BLaER1 treated with 17β-estradiol and CSF1 and Interleukin-3, amounts not matched to agents 10 nM and 100 nM (cell line): ENCODE measurements at regions not wholly inside any gene's neighbourhood (a gene's known extent, or its start where the extent isn't known, plus 50 kb on each side); places are given as distances from the start of the nearest gene placed in this dataset.

Source experiments
- H3K27ac ChIP-seq, 11 experiments: shearing (Covaris generic); formaldehyde crosslinking; 2 replicates each; pipeline ENCODE4 v1.8.1; 2022
- H3K27me3 ChIP-seq, 11 experiments: shearing (Covaris generic); formaldehyde crosslinking; 2 replicates each; pipeline ENCODE4 v1.8.1; 2022
- H3K36me3 ChIP-seq, 11 experiments: shearing (Covaris generic); formaldehyde crosslinking; 2 replicates each; pipeline ENCODE4 v1.8.1; 2022
- H3K4me1 ChIP-seq, 10 experiments: shearing (Covaris generic); formaldehyde crosslinking; 2 replicates each; pipeline ENCODE4 v1.8.1; 2022
- H3K4me2 ChIP-seq, 11 experiments: shearing (Covaris generic); formaldehyde crosslinking; 2 replicates each; pipeline ENCODE4 v1.8.1; 2022
- H3K4me3 ChIP-seq, 10 experiments: shearing (Covaris generic); formaldehyde crosslinking; 2 replicates each; pipeline ENCODE4 v1.8.1; 2022
- H3K9ac ChIP-seq, 11 experiments: shearing (Covaris generic); formaldehyde crosslinking; 2 replicates each; pipeline ENCODE4 v1.8.1; 2022
- H3K9me3 ChIP-seq, 11 experiments: shearing (Covaris generic); formaldehyde crosslinking; replicated peaks in 1 of 11; 2 replicates each; pipeline ENCODE4 v1.8.1; 2022
- H4K20me1 ChIP-seq, 11 experiments: shearing (Covaris generic); formaldehyde crosslinking; 2 replicates each; pipeline ENCODE4 v1.8.1; 2022
- Cebpa-rat ChIP-seq, 11 experiments: shearing (Covaris generic); IDR thresholded peaks; 2 replicates each; pipeline ENCODE4 v1.8.1; 2022

DNA sequence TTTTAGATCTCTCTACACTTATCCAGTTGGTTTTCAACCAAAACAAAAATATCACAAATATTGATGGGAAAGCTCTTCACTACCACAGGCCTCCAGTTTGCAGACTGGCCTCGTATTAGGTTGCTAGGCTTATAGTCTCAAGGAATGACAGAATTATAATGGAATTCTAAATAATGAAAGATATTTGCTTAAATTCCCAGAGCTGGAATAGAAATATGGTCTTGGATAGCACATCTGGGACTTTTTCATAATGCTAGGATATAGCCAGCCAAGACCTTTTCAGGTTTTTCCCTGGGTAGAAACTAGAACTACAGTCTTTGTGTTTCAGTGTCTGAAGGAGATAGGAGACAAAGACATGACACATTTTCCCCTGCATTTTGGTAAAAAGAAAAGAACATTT is 121.9 kb upstream of the STAC start:
- H3K4me3 ChIP-seq: no peak overlapping the region
- no peak overlapping the region for H3K27ac ChIP-seq
- no peak for TF ChIP-seq Cebpa-rat (IDR thresholded peaks at IDR 0.05)
- H3K4me2 ChIP-seq: no peak overlapping the region
- no peaks in the 10 kb centered on the region for H4K20me1 ChIP-seq
- H3K9ac ChIP-seq: no peak overlapping the region
- H3K4me1 ChIP-seq: peaks cover 0 to 8% (median 5%) of the 10 kb centered on the region in 10 experiments; a peak in 6 of 20 replicates
- no peaks in the 10 kb centered on the region for H3K36me3 ChIP-seq
- peaks cover 0 to 19% (median 14%) of the 10 kb centered on the region in 11 experiments; a peak in 15 of 22 replicates for H3K9me3 ChIP-seq
- no peaks in the 10 kb centered on the region for H3K27me3 ChIP-seq

DNA sequence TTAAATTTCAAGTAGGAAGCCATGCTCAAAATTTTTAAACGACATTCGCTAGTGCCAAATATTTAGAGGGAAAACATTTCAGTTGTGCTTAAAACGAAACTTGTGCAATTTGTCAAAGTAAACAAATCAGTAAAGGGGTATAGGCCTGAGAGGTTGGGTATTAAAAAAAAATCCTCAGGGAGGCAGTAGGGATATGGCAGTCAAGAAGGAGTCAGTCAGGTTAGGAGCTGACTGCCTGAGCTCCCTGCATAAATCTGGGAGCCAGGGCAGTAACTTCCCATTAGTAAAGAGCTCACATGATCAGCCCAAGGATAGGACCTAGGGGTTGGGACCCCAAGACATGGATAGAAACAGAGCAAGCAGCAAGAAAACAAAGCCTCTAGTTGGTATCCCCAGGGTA is 120.7 kb upstream of the STAC start:
- Histone ChIP-seq H3K4me1 (peaks cover 0 to 8% (median 5%) of the 10 kb centered on the region in 10 experiments; a peak in 6 of 20 replicates), H3K27ac (no peak overlapping the region), H3K27me3 (no peaks in the 10 kb centered on the region), H3K9me3 (peaks cover 0 to 24% (median 14%) of the 10 kb centered on the region in 11 experiments; a peak in 14 of 22 replicates), H3K9ac (no peak overlapping the region), H3K4me2 (no peak overlapping the region), H3K4me3 (no peak overlapping the region), H3K36me3 (no peaks in the 10 kb centered on the region), H4K20me1 (no peaks in the 10 kb centered on the region)
- no peak for TF ChIP-seq Cebpa-rat (IDR thresholded peaks at IDR 0.05)

DNA sequence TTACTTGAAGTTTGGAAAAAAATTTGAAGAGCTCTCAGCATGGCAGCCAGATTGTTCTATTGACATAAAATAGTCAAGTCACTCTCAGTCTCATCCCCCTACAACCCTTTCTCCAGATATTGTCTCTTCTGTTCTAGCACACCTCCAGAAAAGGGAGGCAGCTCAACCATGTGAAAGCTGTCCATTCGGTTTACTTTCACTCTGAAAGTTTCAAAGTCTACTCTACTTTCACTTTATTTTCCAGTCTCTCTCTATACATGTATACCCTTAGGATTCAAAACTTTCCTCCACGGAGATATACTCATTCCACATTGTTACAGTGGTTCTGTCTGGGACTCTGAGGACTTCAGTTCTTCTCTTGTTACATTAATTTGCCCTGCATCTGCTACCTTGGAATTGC is 111.0 kb upstream of the STAC start:
- no peak for TF ChIP-seq Cebpa-rat (IDR thresholded peaks at IDR 0.05)
- Histone ChIP-seq H3K4me1 (no peaks in the 10 kb centered on the region), H3K4me2 (no peak overlapping the region), H3K4me3 (no peak overlapping the region), H3K27me3 (no peaks in the 10 kb centered on the region), H3K27ac (no peak overlapping the region), H3K36me3 (no peaks in the 10 kb centered on the region), H3K9me3 (peaks cover 0 to 5% (median 0%) of the 10 kb centered on the region in 11 experiments; a peak in 1 of 22 replicates), H4K20me1 (no peaks in the 10 kb centered on the region), H3K9ac (no peak overlapping the region)

DNA sequence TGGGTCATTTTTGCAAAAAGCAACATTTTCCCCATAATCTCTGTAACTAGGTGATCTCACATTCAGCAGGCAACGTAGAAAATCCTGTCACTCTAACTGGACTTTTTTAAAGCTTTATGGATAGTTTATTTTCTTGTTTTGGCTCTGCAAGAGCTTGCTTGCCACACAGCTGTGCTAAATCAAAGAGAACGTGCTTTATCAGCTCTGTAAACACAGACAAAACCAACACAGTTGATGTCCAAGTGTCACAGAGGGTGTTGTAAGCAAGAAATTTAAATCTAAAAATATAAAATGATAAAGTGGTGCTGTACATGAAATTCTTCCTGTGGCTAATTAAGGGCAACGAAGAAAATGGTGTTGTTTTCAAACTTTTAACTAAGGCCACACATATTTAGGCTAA is 97.5 kb upstream of the STAC start:
- no peak for TF ChIP-seq Cebpa-rat (IDR thresholded peaks at IDR 0.05)
- Histone ChIP-seq H3K9ac (no peak overlapping the region), H3K4me1 (no peaks in the 10 kb centered on the region), H3K27ac (no peak overlapping the region), H3K4me2 (no peak overlapping the region), H3K27me3 (no peaks in the 10 kb centered on the region), H3K36me3 (no peaks in the 10 kb centered on the region), H3K4me3 (no peak overlapping the region), H4K20me1 (no peaks in the 10 kb centered on the region), H3K9me3 (no peaks in the 10 kb centered on the region)

DNA sequence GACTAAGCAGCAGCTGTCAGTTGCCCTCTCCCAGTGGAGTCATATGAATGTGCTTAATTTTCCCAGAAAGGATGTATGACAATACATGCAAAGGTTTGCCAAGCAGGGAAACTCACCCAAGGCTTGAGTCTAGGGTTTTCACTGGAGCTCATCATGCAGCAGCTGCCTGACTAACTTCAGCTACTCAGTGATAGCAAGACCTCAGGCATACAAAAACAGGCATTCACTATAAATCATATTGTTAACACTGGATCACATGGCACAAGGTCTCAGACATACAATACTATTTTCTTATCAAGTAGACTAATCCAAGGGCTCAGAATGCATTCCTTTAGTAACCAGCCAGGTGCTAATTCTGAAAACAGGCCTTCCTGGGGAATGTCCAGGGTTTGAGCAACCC is 85.0 kb upstream of the STAC start:
- H3K4me1 ChIP-seq: no peaks in the 10 kb centered on the region
- no peak overlapping the region for H3K9ac ChIP-seq
- peaks cover 0 to 5% (median 0%) of the 10 kb centered on the region in 11 experiments; a peak in 3 of 22 replicates for H3K9me3 ChIP-seq
- no peak overlapping the region for H3K4me2 ChIP-seq
- H3K27me3 ChIP-seq: no peaks in the 10 kb centered on the region
- H4K20me1 ChIP-seq: no peaks in the 10 kb centered on the region
- no peak overlapping the region for H3K4me3 ChIP-seq
- H3K27ac ChIP-seq: no peak overlapping the region
- TF ChIP-seq Cebpa-rat (IDR thresholded peaks at IDR 0.05): no peak
- no peaks in the 10 kb centered on the region for H3K36me3 ChIP-seq

DNA sequence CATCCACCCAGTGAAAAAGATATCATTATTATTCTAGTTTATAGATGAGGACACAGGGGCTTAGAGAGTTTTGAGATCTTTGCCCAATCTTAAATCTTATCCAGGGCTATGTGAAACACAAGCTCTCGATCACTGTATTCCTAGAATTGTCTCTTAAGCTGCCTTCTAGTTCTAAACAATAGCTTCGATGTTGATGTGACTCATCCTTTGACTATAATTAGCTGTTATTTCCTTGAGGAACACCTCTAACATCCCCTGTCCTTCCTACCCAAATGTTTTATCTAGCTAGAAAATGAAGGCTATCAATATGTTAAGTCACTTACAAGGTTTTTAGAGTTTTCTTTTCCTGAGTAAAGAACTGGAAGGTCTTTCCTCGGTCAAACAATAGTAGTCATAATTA is 83.1 kb upstream of the STAC start:
- TF ChIP-seq Cebpa-rat (IDR thresholded peaks at IDR 0.05): no peak
- Histone ChIP-seq H3K27me3 (no peaks in the 10 kb centered on the region), H3K4me1 (no peaks in the 10 kb centered on the region), H3K4me3 (no peak overlapping the region), H3K4me2 (no peak overlapping the region), H3K9ac (no peak overlapping the region), H3K27ac (no peak overlapping the region), H4K20me1 (no peaks in the 10 kb centered on the region), H3K9me3 (peaks cover 0 to 5% (median 0%) of the 10 kb centered on the region in 11 experiments; a peak in 3 of 22 replicates), H3K36me3 (no peaks in the 10 kb centered on the region)

DNA sequence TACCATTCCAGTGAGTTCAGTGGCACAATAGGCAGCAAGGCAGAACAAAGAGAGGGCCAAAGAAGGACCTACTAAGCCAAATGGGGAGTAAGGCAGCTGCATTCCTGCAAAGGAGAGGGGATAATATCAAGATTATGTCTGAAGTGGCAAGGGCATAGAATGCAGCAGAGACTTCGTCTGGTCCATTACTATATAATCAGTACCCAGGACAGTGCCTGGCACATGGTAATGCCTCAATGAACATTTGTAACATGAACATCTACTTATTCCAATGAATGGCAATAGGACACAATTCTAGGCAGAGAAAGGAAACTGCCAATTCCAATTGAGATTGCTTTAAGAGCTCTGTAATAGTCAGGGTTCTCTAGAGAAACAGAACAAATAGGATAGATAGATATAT is 82.1 kb upstream of the STAC start:
- H3K27me3 ChIP-seq: no peaks in the 10 kb centered on the region
- no peaks in the 10 kb centered on the region for H4K20me1 ChIP-seq
- TF ChIP-seq Cebpa-rat (IDR thresholded peaks at IDR 0.05): no peak
- no peak overlapping the region for H3K9ac ChIP-seq
- H3K36me3 ChIP-seq: no peaks in the 10 kb centered on the region
- H3K4me1 ChIP-seq: no peaks in the 10 kb centered on the region
- H3K4me3 ChIP-seq: no peak overlapping the region
- H3K9me3 ChIP-seq: peaks cover 0 to 5% (median 0%) of the 10 kb centered on the region in 11 experiments; a peak in 3 of 22 replicates
- no peak overlapping the region for H3K27ac ChIP-seq
- H3K4me2 ChIP-seq: no peak overlapping the region

DNA sequence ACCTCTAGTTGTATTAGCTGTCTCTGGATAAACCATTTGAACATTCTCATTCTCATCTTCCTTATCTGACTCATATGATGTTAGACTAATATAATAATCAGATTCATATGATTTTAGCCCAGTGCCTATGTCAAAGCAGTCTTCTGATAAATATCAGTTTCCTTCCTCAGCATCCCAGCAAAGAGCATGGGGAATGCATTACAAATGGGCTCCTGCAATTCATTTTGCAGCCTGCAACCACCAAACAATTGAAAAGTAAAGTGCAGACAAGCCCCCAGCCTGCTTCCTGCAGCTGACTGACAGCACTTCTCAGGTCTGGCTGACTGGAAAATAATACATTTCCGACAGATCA is 78.2 kb upstream of the STAC start:
- Histone ChIP-seq H3K27ac (no peak overlapping the region), H3K4me3 (no peak overlapping the region), H3K9ac (no peak overlapping the region), H3K9me3 (peaks cover 0 to 5% (median 0%) of the 10 kb centered on the region in 11 experiments; a peak in 3 of 22 replicates), H3K27me3 (no peaks in the 10 kb centered on the region), H3K36me3 (no peaks in the 10 kb centered on the region), H4K20me1 (no peaks in the 10 kb centered on the region), H3K4me2 (no peak overlapping the region), H3K4me1 (no peaks in the 10 kb centered on the region)
- no peak for TF ChIP-seq Cebpa-rat (IDR thresholded peaks at IDR 0.05)

DNA sequence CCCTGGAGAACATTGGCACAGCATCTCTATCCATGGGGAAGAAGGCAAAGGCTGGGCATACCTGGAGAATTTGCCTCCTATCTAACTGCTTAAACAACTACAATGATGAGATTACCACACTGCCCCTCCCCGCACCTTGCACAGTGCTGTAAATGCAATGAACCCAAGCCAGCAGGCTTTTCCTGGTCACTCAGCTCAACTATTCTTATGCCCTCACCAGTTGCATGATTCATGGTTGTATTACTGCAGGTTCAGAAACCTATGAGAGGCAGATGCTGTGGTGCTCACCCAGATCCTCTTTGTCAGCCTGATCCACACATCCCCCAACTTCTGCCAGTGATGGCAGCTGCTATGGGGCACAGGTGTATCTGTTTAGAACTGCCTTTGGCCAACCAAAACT is 77.7 kb upstream of the STAC start:
- Histone ChIP-seq H3K4me1 (no peaks in the 10 kb centered on the region), H4K20me1 (no peaks in the 10 kb centered on the region), H3K9ac (no peak overlapping the region), H3K36me3 (no peaks in the 10 kb centered on the region), H3K4me3 (no peak overlapping the region), H3K27ac (no peak overlapping the region), H3K27me3 (no peaks in the 10 kb centered on the region), H3K9me3 (peaks cover 0 to 5% (median 0%) of the 10 kb centered on the region in 11 experiments; a peak in 3 of 22 replicates), H3K4me2 (no peak overlapping the region)
- no peak for TF ChIP-seq Cebpa-rat (IDR thresholded peaks at IDR 0.05)

DNA sequence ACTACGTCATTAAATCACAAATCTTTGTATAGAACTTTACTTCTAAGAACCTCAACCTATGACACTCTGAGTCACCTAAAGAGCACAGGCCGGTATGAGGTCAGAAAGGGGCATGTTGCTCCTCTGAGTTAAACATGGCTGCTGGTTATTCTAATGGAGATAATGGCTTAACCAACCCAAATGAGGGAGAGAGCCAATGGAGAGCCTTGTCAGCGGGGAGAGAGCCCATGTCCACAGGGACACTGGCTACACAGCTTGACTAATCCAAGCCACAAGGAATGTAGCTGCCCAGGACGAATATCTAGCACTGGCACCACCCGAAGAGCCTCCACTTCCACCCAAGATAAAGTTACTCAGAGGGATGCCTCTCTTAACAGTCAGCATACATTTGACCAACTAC is 77.0 kb upstream of the STAC start:
- no peaks in the 10 kb centered on the region for H4K20me1 ChIP-seq
- H3K4me1 ChIP-seq: no peaks in the 10 kb centered on the region
- peaks cover 0 to 5% (median 0%) of the 10 kb centered on the region in 11 experiments; a peak in 3 of 22 replicates for H3K9me3 ChIP-seq
- no peak overlapping the region for H3K9ac ChIP-seq
- no peak overlapping the region for H3K4me2 ChIP-seq
- no peak overlapping the region for H3K4me3 ChIP-seq
- H3K27me3 ChIP-seq: no peaks in the 10 kb centered on the region
- H3K36me3 ChIP-seq: no peaks in the 10 kb centered on the region
- no peak overlapping the region for H3K27ac ChIP-seq
- no peak for TF ChIP-seq Cebpa-rat (IDR thresholded peaks at IDR 0.05)
